ENCODE measurements at regions not wholly inside any gene's neighbourhood (a gene's known extent, or its start where the extent isn't known, plus 50 kb on each side); places are given as distances from the start of the nearest gene placed in this dataset.

DNA sequence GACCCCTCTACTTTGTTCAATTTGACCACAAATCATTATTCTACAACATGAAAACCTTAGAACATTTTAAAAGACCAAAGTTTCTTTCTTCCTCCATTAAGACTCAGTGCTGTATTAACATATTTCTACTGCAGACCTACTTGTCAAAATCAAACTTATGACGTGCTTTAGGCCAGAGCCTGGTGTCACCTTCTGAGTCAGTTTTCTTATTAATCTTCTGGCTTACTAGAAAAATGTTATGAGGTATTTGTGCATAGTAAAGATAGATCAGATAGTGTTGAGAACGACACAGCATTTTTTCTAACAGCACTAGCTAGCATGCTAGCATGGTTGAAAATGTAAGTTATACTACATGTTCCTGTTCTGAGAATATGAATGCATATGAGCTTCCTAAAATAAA lies 333.6 kb upstream of the FAM241A start:
- H3K27ac ChIP-seq (ENCODE audit: low read depth, low read length), result no peak overlapping the region
- no peaks in the 10 kb centered on the region for H3K36me3 ChIP-seq (ENCODE audit: control insufficient read depth in 3 of 3, insufficient read depth in 3 of 3, low read length in 3 of 3)
- H3K4me1 ChIP-seq (ENCODE audit: control insufficient read depth in 3 of 3, insufficient read depth in 3 of 3, low read length in 3 of 3), result no peaks in the 10 kb centered on the region
- peaks cover 0 to 7% (median 0%) of the 10 kb centered on the region in 3 donors for H3K27me3 ChIP-seq (ENCODE audit: control insufficient read depth in 3 of 3, insufficient read depth in 3 of 3, low read length in 3 of 3)
- H3K4me3 ChIP-seq (ENCODE audit: low read length in 3 of 3), result no peak overlapping the region
- H3K9ac ChIP-seq (ENCODE audit: low read depth in 1 of 3, low read length in 3 of 3), result no peak overlapping the region
- no peaks in the 10 kb centered on the region for H3K9me3 ChIP-seq (ENCODE audit: control insufficient read depth in 3 of 3, low read length in 3 of 3)

GRCh38 chr4:111812114-111812513 lies 333.1 kb upstream of the FAM241A start:
- Histone ChIP-seq H3K4me3 (ENCODE audit: low read length in 3 of 3) (no peak overlapping the region), H3K36me3 (ENCODE audit: control insufficient read depth in 3 of 3, insufficient read depth in 3 of 3, low read length in 3 of 3) (no peaks in the 10 kb centered on the region), H3K27ac (ENCODE audit: low read depth, low read length) (no peak overlapping the region), H3K9me3 (ENCODE audit: control insufficient read depth in 3 of 3, low read length in 3 of 3) (no peaks in the 10 kb centered on the region), H3K9ac (ENCODE audit: low read depth in 1 of 3, low read length in 3 of 3) (no peak overlapping the region), H3K27me3 (ENCODE audit: control insufficient read depth in 3 of 3, insufficient read depth in 3 of 3, low read length in 3 of 3) (peaks cover 0 to 7% (median 0%) of the 10 kb centered on the region in 3 donors), H3K4me1 (ENCODE audit: control insufficient read depth in 3 of 3, insufficient read depth in 3 of 3, low read length in 3 of 3) (no peaks in the 10 kb centered on the region)

- no peaks in the 10 kb centered on the region for H3K4me1 ChIP-seq (ENCODE audit: control insufficient read depth in 3 of 3, insufficient read depth in 3 of 3, low read length in 3 of 3)
Measured at GRCh38 chr4:111812760-111813159, 332.5 kb upstream of the FAM241A start.

GRCh38 chr4:111813555-111814140 lies 331.6 kb upstream of the FAM241A start:
- Histone ChIP-seq H3K9me3 (ENCODE audit: control insufficient read depth in 3 of 3, low read length in 3 of 3) (peaks cover 0 to 4% (median 0%) of the 10 kb centered on the region in 3 donors), H3K36me3 (ENCODE audit: control insufficient read depth in 3 of 3, insufficient read depth in 3 of 3, low read length in 3 of 3) (no peaks in the 10 kb centered on the region), H3K27me3 (ENCODE audit: control insufficient read depth in 3 of 3, insufficient read depth in 3 of 3, low read length in 3 of 3) (peaks cover 0 to 2% (median 0%) of the 10 kb centered on the region in 3 donors), H3K4me1 (ENCODE audit: control insufficient read depth in 3 of 3, insufficient read depth in 3 of 3, low read length in 3 of 3) (no peaks in the 10 kb centered on the region), H3K4me3 (ENCODE audit: low read length in 3 of 3) (no peak overlapping the region), H3K27ac (ENCODE audit: low read depth, low read length) (no peak overlapping the region), H3K9ac (ENCODE audit: low read depth in 1 of 3, low read length in 3 of 3) (no peak overlapping the region)

More at GRCh38 chr4:111812760-111813159, 332.5 kb upstream of the FAM241A start:
- Histone ChIP-seq H3K36me3 (ENCODE audit: control insufficient read depth in 3 of 3, insufficient read depth in 3 of 3, low read length in 3 of 3) (no peaks in the 10 kb centered on the region), H3K27ac (ENCODE audit: low read depth, low read length) (no peak overlapping the region), H3K27me3 (ENCODE audit: control insufficient read depth in 3 of 3, insufficient read depth in 3 of 3, low read length in 3 of 3) (peaks cover 0 to 7% (median 0%) of the 10 kb centered on the region in 3 donors), H3K9ac (ENCODE audit: low read depth in 1 of 3, low read length in 3 of 3) (no peak overlapping the region), H3K9me3 (ENCODE audit: control insufficient read depth in 3 of 3, low read length in 3 of 3) (peaks cover 0 to 4% (median 0%) of the 10 kb centered on the region in 3 donors), H3K4me3 (ENCODE audit: low read length in 3 of 3) (no peak overlapping the region)

DNA sequence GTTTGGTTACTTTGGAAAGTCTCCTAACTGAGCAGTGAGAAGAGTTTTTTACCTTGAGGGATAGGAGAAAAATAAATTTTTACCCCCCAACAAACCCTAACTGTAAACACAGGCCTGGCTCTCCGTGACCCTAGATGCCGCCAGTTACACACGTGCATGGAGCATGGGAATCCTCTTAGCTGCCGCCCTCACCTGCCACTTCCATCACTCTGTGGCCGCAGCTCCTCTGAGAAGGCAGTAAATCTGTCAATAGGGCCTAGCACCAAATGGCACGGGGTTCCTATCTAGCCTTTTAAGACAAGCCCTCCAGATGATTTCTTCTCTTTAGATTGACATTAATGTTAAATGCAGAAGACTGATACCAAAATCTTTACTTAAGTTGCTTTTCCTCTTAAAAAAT lies 330.3 kb upstream of the FAM241A start:
- no peaks in the 10 kb centered on the region for H3K36me3 ChIP-seq (ENCODE audit: control insufficient read depth in 3 of 3, insufficient read depth in 3 of 3, low read length in 3 of 3)
- no peak overlapping the region for H3K9ac ChIP-seq (ENCODE audit: low read depth in 1 of 3, low read length in 3 of 3)
- no peak overlapping the region for H3K27ac ChIP-seq (ENCODE audit: low read depth, low read length)
- no peaks in the 10 kb centered on the region for H3K4me1 ChIP-seq (ENCODE audit: control insufficient read depth in 3 of 3, insufficient read depth in 3 of 3, low read length in 3 of 3)
- no peaks in the 10 kb centered on the region for H3K27me3 ChIP-seq (ENCODE audit: control insufficient read depth in 3 of 3, insufficient read depth in 3 of 3, low read length in 3 of 3)
- H3K9me3 ChIP-seq (ENCODE audit: control insufficient read depth in 3 of 3, low read length in 3 of 3), result peaks cover 0 to 4% (median 0%) of the 10 kb centered on the region in 3 donors
- no peak overlapping the region for H3K4me3 ChIP-seq (ENCODE audit: low read length in 3 of 3)

DNA sequence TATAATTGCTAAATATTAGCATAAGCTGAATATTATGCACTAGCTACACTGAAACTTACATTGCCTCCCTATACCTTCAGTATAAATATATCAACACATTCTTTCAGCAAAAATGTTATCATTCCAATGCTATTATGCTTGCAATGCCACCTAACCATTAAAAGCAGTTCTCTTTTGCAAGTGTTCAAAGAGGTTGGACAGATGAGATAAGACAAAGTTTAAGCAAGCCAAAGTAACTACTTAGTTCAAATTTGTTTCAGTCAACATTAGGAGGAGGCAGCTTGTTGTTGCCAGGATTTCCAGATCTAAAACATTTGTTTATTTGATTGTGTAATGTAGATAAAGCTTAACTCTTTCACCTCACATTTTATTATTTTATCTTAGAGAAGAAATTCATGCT lies 323.9 kb upstream of the FAM241A start:
- H3K4me3 ChIP-seq (ENCODE audit: low read length in 3 of 3), result no peak overlapping the region
- H3K9me3 ChIP-seq (ENCODE audit: control insufficient read depth in 3 of 3, low read length in 3 of 3), result peaks cover 0 to 4% (median 0%) of the 10 kb centered on the region in 3 donors
- H3K4me1 ChIP-seq (ENCODE audit: control insufficient read depth in 3 of 3, insufficient read depth in 3 of 3, low read length in 3 of 3), result no peaks in the 10 kb centered on the region
- no peaks in the 10 kb centered on the region for H3K27me3 ChIP-seq (ENCODE audit: control insufficient read depth in 3 of 3, insufficient read depth in 3 of 3, low read length in 3 of 3)
- no peak overlapping the region for H3K9ac ChIP-seq (ENCODE audit: low read depth in 1 of 3, low read length in 3 of 3)
- H3K27ac ChIP-seq (ENCODE audit: low read depth, low read length), result no peak overlapping the region
- H3K36me3 ChIP-seq (ENCODE audit: control insufficient read depth in 3 of 3, insufficient read depth in 3 of 3, low read length in 3 of 3), result no peaks in the 10 kb centered on the region

DNA sequence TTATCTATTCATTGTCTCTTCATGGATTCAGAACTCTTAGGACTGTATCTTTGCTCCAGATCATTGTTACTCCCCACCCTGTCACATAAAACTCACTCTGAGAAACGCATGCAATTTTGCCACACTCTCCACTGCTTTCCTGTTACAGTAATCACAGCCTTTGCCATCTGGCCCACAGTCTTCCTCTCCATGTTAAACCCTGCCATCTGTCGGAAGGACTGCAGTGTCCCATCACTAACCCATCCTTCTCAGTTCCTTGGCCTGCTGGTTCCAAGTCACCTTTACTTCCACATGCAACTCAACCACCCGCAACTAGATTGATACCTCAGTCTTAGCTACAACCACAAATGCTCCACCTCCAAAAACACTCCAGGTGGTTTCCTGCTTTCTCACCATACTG lies 308.7 kb upstream of the FAM241A start:
- Histone ChIP-seq H3K9ac (ENCODE audit: low read depth in 1 of 3, low read length in 3 of 3) (no peak overlapping the region), H3K27me3 (ENCODE audit: control insufficient read depth in 3 of 3, insufficient read depth in 3 of 3, low read length in 3 of 3) (no peaks in the 10 kb centered on the region), H3K27ac (ENCODE audit: low read depth, low read length) (no peak overlapping the region), H3K36me3 (ENCODE audit: control insufficient read depth in 3 of 3, insufficient read depth in 3 of 3, low read length in 3 of 3) (no peaks in the 10 kb centered on the region), H3K4me1 (ENCODE audit: control insufficient read depth in 3 of 3, insufficient read depth in 3 of 3, low read length in 3 of 3) (no peaks in the 10 kb centered on the region), H3K9me3 (ENCODE audit: control insufficient read depth in 3 of 3, low read length in 3 of 3) (no peaks in the 10 kb centered on the region), H3K4me3 (ENCODE audit: low read length in 3 of 3) (no peak overlapping the region)

- Histone ChIP-seq H3K9ac (ENCODE audit: low read depth in 1 of 3, low read length in 3 of 3) (no peak overlapping the region), H3K27me3 (ENCODE audit: control insufficient read depth in 3 of 3, insufficient read depth in 3 of 3, low read length in 3 of 3) (no peaks in the 10 kb centered on the region), H3K9me3 (ENCODE audit: control insufficient read depth in 3 of 3, low read length in 3 of 3) (no peaks in the 10 kb centered on the region)
Measured at GRCh38 chr4:111837761-111838160, 307.5 kb upstream of the FAM241A start.

GRCh38 chr4:111838406-111838930 lies 306.8 kb upstream of the FAM241A start:
- no peaks in the 10 kb centered on the region for H3K4me1 ChIP-seq (ENCODE audit: control insufficient read depth in 3 of 3, insufficient read depth in 3 of 3, low read length in 3 of 3)
- no peaks in the 10 kb centered on the region for H3K9me3 ChIP-seq (ENCODE audit: control insufficient read depth in 3 of 3, low read length in 3 of 3)
- H3K27me3 ChIP-seq (ENCODE audit: control insufficient read depth in 3 of 3, insufficient read depth in 3 of 3, low read length in 3 of 3), result no peaks in the 10 kb centered on the region
- H3K36me3 ChIP-seq (ENCODE audit: control insufficient read depth in 3 of 3, insufficient read depth in 3 of 3, low read length in 3 of 3), result no peaks in the 10 kb centered on the region
- no peak overlapping the region for H3K9ac ChIP-seq (ENCODE audit: low read depth in 1 of 3, low read length in 3 of 3)
- no peak overlapping the region for H3K4me3 ChIP-seq (ENCODE audit: low read length in 3 of 3)
- H3K27ac ChIP-seq (ENCODE audit: low read depth, low read length), result no peak overlapping the region

More at GRCh38 chr4:111837761-111838160, 307.5 kb upstream of the FAM241A start:
- Histone ChIP-seq H3K4me1 (ENCODE audit: control insufficient read depth in 3 of 3, insufficient read depth in 3 of 3, low read length in 3 of 3) (no peaks in the 10 kb centered on the region), H3K4me3 (ENCODE audit: low read length in 3 of 3) (no peak overlapping the region), H3K36me3 (ENCODE audit: control insufficient read depth in 3 of 3, insufficient read depth in 3 of 3, low read length in 3 of 3) (no peaks in the 10 kb centered on the region), H3K27ac (ENCODE audit: low read depth, low read length) (no peak overlapping the region)

- no peak overlapping the region for H3K9ac ChIP-seq (ENCODE audit: low read depth in 1 of 3, low read length in 3 of 3)
- H3K4me1 ChIP-seq (ENCODE audit: control insufficient read depth in 3 of 3, insufficient read depth in 3 of 3, low read length in 3 of 3), result no peaks in the 10 kb centered on the region
- no peak overlapping the region for H3K27ac ChIP-seq (ENCODE audit: low read depth, low read length)
- H3K4me3 ChIP-seq (ENCODE audit: low read length in 3 of 3), result no peak overlapping the region
- no peaks in the 10 kb centered on the region for H3K27me3 ChIP-seq (ENCODE audit: control insufficient read depth in 3 of 3, insufficient read depth in 3 of 3, low read length in 3 of 3)
- no peaks in the 10 kb centered on the region for H3K36me3 ChIP-seq (ENCODE audit: control insufficient read depth in 3 of 3, insufficient read depth in 3 of 3, low read length in 3 of 3)
- H3K9me3 ChIP-seq (ENCODE audit: control insufficient read depth in 3 of 3, low read length in 3 of 3), result no peaks in the 10 kb centered on the region
Measured at GRCh38 chr4:111839141-111839540, 306.1 kb upstream of the FAM241A start.
